Endothelial cell of umbilical vein (primary cell): ENCODE measurements at regions not wholly inside any gene's neighbourhood (a gene's known extent, or its start where the extent isn't known, plus 50 kb on each side); places are given as distances from the start of the nearest gene placed in this dataset.

Experiments used
- BruUV-seq: library from RNA; stranded (reverse); fragments of 400-500 nt; replicated peaks from 2 replicates; lab custom pipeline; 2021; lab: Mats Ljungman, UMichigan
- CTCF ChIA-PET: fragments of 300-600, 350-600 bp; sonication (Branson Sonifier 250); formaldehyde crosslinking; loops from one replicate; lab custom pipeline; 2021; ENCODE audit warnings: antibody characterized with exemption, inconsistent platforms; lab: Charles Lee
- POLR2A ChIA-PET: fragments of 300-600, 350-600 bp; sonication (Branson Sonifier 250); formaldehyde crosslinking; loops from one replicate; lab custom pipeline; 2021; ENCODE audit warnings: antibody characterized with exemption, inconsistent platforms; lab: Charles Lee
- DNase-seq: peaks from one replicate; pipeline ENCODE4 v3.0.0-alpha.2; 2011; ENCODE audit warnings: low read depth, low spot score
- FAIRE-seq: peaks from 2 replicates; lab custom pipeline; 2011; peaks lifted over from hg19 to GRCh38; lab: Jason Lieb, UNC
- H2AFZ ChIP-seq: 2 replicates; pipeline ENCODE4 v1.6.0; 2012; ENCODE audit warnings: low read depth, low read length, control low read depth, inconsistent platforms
- H3K27ac ChIP-seq: 2 replicates; pipeline ENCODE4 v1.5.1; 2011; ENCODE audit warnings: low read depth, mild to moderate bottlenecking, control low read depth, low read length, moderate library complexity; ENCODE audit not compliant: insufficient read depth
- H3K27me3 ChIP-seq, 2 experiments: 2 replicates each; pipeline versions ENCODE4 v1.6.0 to v1.6.1; 2011; ENCODE audit warnings: low read length in 2 of 2, mixed read lengths in 1 of 2; ENCODE audit not compliant: control insufficient read depth in 2 of 2, insufficient read depth in 2 of 2
- H3K36me3 ChIP-seq, 2 experiments: 2 replicates in 1 of 2; 3 replicates in 1 of 2; pipeline ENCODE4 v1.5.1; 2011; ENCODE audit warnings: low read length in 2 of 2, mild to moderate bottlenecking in 1 of 2, moderate library complexity in 1 of 2; ENCODE audit not compliant: control insufficient read depth in 2 of 2, insufficient read depth in 2 of 2; ENCODE audit errors: extremely low read depth in 1 of 2
- H3K4me1 ChIP-seq: 3 replicates; pipeline ENCODE4 v1.5.1; 2011; ENCODE audit warnings: mild to moderate bottlenecking, low read length; ENCODE audit not compliant: control insufficient read depth, insufficient read depth; ENCODE audit errors: extremely low read depth
- H3K4me2 ChIP-seq: 2 replicates; pipeline ENCODE4 v1.6.1; 2011; ENCODE audit warnings: low read length, control low read depth, mixed read lengths; ENCODE audit not compliant: insufficient read depth
- H3K4me3 ChIP-seq, 3 experiments: fragments of 200-600 bp in 1 of 3; sonication (generic), shearing (Covaris generic) in 1 of 3; replicated peaks in 1 of 3; 2 replicates each; pipeline ENCODE4 v1.5.1; 2011 to 2016; ENCODE audit warnings: control low read depth in 3 of 3, low read length in 3 of 3, mild to moderate bottlenecking in 2 of 3, inconsistent platforms in 1 of 3, low read depth in 1 of 3, moderate library complexity in 1 of 3; ENCODE audit not compliant: insufficient read depth in 1 of 3
- H3K79me2 ChIP-seq: 2 replicates; pipeline ENCODE4 v1.6.0; 2012; ENCODE audit warnings: low read length, inconsistent platforms; ENCODE audit not compliant: control insufficient read depth, insufficient read depth
- H3K9ac ChIP-seq: replicated peaks from 2 replicates; pipeline ENCODE3; 2011; ENCODE audit warnings: low read length, control low read depth; ENCODE audit not compliant: insufficient read depth; ENCODE audit errors: extremely low read depth
- H3K9me1 ChIP-seq: replicated peaks from 3 replicates; pipeline ENCODE4 v1.6.0; 2011; ENCODE audit warnings: mild to moderate bottlenecking, low read length; ENCODE audit not compliant: control insufficient read depth, insufficient read depth; ENCODE audit errors: extremely low read depth
- H3K9me3 ChIP-seq: replicated peaks from 2 replicates; pipeline ENCODE4 v1.5.1; 2012; ENCODE audit warnings: low read length, inconsistent platforms; ENCODE audit not compliant: control insufficient read depth, insufficient read depth
- H4K20me1 ChIP-seq: replicated peaks from 2 replicates; pipeline ENCODE3; 2011; ENCODE audit warnings: mild to moderate bottlenecking, low read length; ENCODE audit not compliant: control insufficient read depth, insufficient read depth; ENCODE audit errors: extremely low read depth
- CTCF ChIP-seq, 2 donors: IDR thresholded peaks; 1 replicate in 1 of 2; 2 replicates in 1 of 2; pipeline ENCODE4 v1.5.1; 2011; ENCODE audit warnings: low read length in 2 of 2, mild to moderate bottlenecking in 2 of 2, moderate library complexity in 2 of 2, control low read depth in 1 of 2, inconsistent platforms in 1 of 2, low read depth in 1 of 2; ENCODE audit not compliant: insufficient read depth in 1 of 2; ENCODE audit errors: extremely low read depth in 1 of 2
- EZH2 ChIP-seq: IDR thresholded peaks from 2 replicates; pipeline ENCODE4 v1.6.1; 2012; ENCODE audit warnings: borderline replicate concordance, low read depth, mild to moderate bottlenecking, moderate library complexity, low read length, inconsistent platforms; ENCODE audit not compliant: severe bottlenecking
- FOS ChIP-seq: IDR thresholded peaks from 2 replicates; pipeline ENCODE4 v1.6.1; 2011; ENCODE audit warnings: mild to moderate bottlenecking, low read length, moderate library complexity, borderline replicate concordance; ENCODE audit not compliant: insufficient read depth
- GATA2 ChIP-seq: IDR thresholded peaks from 2 replicates; pipeline ENCODE4 v1.7.0; 2011; ENCODE audit warnings: low read depth, mild to moderate bottlenecking, moderate library complexity, mixed read lengths, low read length; ENCODE audit not compliant: insufficient read length, insufficient read depth
- JUN ChIP-seq: IDR thresholded peaks from 2 replicates; pipeline ENCODE4 v1.6.1; 2011; ENCODE audit warnings: borderline replicate concordance, low read depth; ENCODE audit not compliant: insufficient read length, insufficient read depth
- MAX ChIP-seq: IDR thresholded peaks from 2 replicates; pipeline ENCODE4 v1.6.1; 2011; ENCODE audit not compliant: insufficient read depth, insufficient read length
- MYC ChIP-seq: IDR thresholded peaks from one replicate; pipeline ENCODE4 v1.6.1; 2011; ENCODE audit warnings: mild to moderate bottlenecking, low read depth, low read length
- POLR2A ChIP-seq: IDR thresholded peaks from 2 replicates; pipeline ENCODE4 v1.6.1; 2012; ENCODE audit warnings: low read depth, mild to moderate bottlenecking, control low read depth, low read length
- POLR2AphosphoS5 ChIP-seq: IDR thresholded peaks from 2 replicates; pipeline ENCODE4 v1.6.1; 2012; ENCODE audit warnings: low read depth, mild to moderate bottlenecking, control low read depth, low read length, moderate library complexity; ENCODE audit not compliant: insufficient read depth
- dilution Hi-C: fragments of 300-500 bp; cut with MboI; formaldehyde crosslinking; loops from one replicate; pipeline ENCODE4 v1.15.0; 2019; ENCODE audit warnings: low sequenced_read_pairs; ENCODE audit not compliant: extremely low pct_ligation_motif_present
- intact Hi-C: fragments of 100-400 bp; cut with micrococcal nuclease; formaldehyde crosslinking; loops from one replicate; pipeline ENCODE4 v1.10.0; 2022

DNA sequence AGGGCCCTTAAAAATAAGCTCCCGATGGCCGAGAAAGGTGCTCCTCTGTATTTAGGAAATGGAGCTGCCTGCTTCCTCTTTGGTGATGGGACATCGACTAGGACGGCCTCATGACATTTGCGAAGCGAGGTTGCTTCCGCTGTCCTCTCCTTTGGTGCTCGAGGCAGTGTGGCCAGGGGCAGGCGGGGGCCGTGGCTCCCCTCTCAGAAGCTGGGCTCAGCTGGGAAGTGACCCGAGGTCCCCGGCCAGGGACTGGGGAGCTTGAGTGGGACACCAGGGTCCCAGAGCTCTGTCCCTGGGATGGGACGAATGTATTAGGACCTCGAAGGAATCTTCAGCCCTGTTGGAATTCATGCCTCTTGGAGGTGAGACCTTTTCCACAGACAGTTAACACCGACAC lies 151.1 kb downstream of the CTTN start:
- H3K4me1 ChIP-seq: no peaks in the 10 kb centered on the region
- TF ChIP-seq FOS (no peak), MYC (no peak), POLR2A (no peak), MAX (no peak), EZH2 (no peak), JUN (no peak), CTCF (IDR thresholded peaks at IDR 0.05; ENCODE audit: extremely low read depth in 1 of 2, insufficient read depth in 1 of 2, low read depth in 1 of 2, low read length in 2 of 2) (no peak), POLR2AphosphoS5 (no peak), GATA2 (no peak)
- dilution Hi-C loops: no loop called here
- no peak overlapping the region for H3K4me2 ChIP-seq
- no peaks in the 10 kb centered on the region for H3K27me3 ChIP-seq
- no peaks in the 10 kb centered on the region for H3K79me2 ChIP-seq
- H2AFZ ChIP-seq: no peak overlapping the region
- ChIA-PET POLR2A (no interaction called here), CTCF (no interaction called here)
- H3K9ac ChIP-seq: no peak overlapping the region
- no TSS peak for BruUV-seq
- no peaks in the 10 kb centered on the region for H3K9me3 ChIP-seq
- DNase-seq (no peak), FAIRE-seq (no peak)
- H3K36me3 ChIP-seq: no peaks in the 10 kb centered on the region
- no peaks in the 10 kb centered on the region for H3K9me1 ChIP-seq
- intact Hi-C loops: no loop called here
- no peak overlapping the region for H3K27ac ChIP-seq
- no peak overlapping the region for H3K4me3 ChIP-seq
- no peaks in the 10 kb centered on the region for H4K20me1 ChIP-seq
